ENCODE measurements at regions not wholly inside any gene's neighbourhood (a gene's known extent, or its start where the extent isn't known, plus 50 kb on each side); places are given as distances from the start of the nearest gene placed in this dataset.
"Not testable (repeated sequence)": the region's sequence is repeated elsewhere in the genome, so short reads cannot be mapped to it uniquely, and the experiment has no call there.

DNA sequence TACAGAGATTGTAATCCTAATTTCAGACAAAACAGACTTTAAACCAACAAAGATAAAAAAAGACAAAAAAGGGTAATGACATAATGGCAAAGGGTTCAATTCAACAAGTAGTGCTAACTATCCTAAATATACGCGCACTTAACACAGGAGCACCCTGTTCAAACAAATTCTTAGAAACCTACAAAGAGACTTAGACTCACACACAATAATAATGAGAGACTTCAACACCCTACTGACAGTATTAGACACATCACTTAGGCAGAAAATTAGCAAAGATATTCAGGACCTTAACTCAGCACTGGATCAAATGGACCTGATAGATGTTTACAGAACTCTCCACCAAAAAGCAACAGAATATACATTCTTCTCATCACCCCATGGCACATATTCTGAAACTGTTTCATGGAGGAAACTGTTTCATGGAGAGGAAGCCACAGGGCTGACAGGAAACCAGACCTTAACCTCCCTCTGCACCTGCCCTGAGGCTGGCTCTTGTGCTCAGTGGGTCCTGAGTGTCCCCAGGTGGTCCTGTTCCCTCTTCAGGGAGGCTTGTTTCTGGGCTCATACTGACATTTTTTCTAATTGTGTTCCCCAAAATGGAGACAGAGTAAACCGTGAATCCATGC lies 54.7 kb downstream of the OR4M2 start:
- not testable (repeated sequence) for DNase-seq

DNA sequence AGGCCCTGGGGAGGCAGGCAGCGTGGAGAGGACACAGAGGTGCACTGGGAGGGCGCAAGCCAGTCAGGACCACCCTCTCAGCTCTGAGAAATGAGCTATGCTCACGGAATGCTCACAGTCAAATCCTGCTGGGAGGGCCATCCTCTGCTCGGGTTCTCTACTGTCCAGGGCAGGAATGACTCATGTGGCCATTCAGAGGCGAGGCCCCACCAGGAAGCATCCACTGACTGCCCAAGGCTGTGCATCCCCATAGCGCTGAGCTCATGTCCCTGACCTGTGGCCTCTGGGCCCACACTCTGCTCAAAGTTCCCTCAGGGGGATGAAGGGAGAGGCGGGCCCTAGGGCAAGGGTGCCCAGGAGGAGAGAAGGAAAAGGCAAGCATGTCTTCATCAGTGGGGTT lies 57.2 kb downstream of the OR4M2 start:
- DNase-seq = not testable (repeated sequence)

DNA sequence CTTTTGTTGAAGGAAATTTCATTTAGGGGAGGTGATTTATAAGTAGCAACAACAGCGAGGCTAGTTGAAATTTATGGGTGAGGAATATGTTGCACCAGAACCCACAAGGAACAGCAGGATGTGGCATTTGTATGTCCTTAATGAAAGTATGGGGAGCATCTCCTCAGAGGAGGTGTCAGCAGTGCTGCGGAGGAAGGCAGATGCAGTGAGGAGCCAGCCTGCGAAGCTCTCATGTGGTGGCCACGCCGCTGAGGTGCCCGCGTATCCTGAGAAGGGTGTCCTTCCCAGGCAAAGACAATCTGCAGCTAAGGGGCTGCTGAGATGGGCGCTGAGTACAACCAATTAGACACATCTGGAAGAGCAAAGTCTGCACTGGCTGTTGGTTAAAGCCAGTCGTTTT lies 60.8 kb downstream of the OR4M2 start:
- DNase-seq = not testable (repeated sequence)

DNA sequence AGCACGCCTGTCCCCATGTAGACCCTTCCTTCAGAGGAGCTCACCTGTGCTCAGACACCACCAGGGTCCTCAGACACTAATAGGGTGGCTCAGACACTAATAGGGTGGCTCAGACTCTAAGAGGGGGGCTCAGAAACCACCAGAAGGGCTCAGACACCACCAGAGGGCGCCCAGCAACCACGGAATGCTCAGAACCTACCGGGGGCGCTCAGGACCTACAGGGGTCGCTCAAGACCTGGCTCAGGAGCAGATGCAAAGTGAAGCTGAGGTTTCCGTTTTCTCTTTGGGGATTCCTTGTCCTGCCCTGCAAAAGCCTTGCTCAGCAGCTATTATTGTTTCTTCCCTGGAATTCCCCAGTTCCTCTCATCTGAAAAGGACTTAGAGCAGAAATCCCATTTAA lies 67.8 kb downstream of the OR4M2 start:
- not testable (repeated sequence) for DNase-seq

DNA sequence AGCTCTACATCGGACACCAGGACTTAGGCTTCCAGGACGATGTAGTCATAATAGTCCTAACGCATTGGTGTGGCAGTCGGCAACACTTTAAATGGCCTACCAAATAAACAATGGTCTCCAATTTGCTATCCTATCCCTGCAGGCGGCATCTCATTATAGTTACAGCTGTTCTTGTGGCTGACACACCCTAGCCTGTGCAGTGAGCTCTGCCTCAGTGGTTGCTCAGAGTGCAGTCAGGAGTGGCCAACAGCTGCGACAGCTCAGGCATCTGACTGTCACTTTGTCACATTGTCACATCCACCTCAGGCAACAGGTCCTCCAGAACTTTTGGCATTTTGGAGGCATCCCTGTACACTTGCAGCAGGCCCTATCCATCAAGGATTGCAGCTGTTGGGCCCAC lies 77.9 kb downstream of the OR4M2 start:
- not testable (repeated sequence) for DNase-seq

DNA sequence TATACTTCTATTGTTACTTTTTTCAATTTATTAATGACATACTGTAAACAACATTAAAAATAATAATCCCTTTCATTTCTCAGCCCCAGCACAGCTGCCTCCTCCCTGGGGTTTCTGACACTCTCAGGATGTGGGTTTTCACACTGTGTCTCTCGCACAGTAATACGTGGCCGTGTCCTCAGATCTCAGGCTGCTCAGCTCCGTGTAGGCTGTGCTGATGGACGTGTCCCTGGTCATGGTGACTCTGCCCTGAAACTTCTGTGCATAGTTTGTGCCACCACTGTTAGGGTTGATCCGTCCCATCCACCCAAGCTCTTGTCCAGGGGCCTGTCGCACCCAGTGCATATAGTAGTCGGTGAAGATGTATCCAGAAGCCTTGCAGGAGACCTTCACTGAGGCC lies 80.0 kb downstream of the OR4M2 start:
- not testable (repeated sequence) for DNase-seq

DNA sequence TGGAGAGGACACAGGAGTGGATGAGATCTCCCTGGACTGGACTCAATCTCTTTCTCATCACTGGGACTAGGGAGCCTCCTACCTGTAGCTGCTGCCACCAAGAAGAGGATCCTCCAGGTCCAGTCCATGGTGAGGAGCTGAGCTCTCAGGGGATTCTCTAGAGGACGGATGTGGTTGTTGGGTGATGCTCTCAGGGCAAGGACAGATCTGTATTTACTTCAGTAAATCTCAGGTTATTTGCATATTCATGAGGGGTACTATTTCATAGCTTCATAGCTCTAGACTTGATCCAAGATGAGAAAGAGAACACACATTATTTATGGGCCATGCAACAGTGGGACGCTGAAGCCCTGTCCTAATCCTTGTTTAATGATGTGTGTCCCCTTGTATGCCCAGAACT lies 80.4 kb downstream of the OR4M2 start:
- not testable (repeated sequence) for DNase-seq

DNA sequence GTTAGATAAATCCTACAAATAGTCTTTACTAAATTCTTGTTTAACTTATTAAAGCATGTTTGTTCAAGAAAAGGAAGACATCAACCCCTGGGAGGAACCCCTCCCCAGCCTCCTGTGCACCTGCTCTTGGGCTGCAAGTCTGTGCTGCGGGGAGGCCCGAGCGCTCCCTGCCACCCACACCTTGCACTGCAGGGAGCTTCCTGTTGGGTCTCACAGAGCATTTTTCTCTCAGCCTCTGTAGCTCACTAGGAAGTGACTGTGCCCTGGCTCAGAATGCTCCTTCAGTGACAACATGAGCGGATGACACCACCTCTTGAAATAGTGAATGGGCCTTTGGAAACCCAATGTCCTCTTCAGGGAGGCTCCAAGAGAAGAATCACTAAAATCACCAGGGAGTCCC lies 81.1 kb downstream of the OR4M2 start:
- DNase-seq = not testable (repeated sequence)

DNA sequence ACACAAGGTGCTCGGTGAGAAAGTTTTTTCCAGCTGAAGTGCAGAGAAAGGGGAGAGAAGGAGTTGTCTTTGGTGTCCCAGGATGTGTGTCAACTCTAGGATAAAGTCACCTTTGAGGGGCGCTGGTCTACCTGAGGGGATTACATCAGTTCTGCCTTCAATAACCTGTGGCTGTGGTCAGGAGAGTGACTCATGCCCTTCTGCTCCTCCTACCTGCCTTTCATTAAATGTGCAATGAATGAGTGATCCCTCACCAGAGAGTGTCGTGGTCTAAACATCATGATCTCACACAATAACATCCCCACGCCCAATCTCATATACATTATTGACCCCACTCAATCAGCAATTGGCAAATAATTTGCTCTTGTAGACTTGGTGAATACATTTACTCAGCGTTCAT lies 83.4 kb downstream of the OR4M2 start:
- DNase-seq = not testable (repeated sequence)

DNA sequence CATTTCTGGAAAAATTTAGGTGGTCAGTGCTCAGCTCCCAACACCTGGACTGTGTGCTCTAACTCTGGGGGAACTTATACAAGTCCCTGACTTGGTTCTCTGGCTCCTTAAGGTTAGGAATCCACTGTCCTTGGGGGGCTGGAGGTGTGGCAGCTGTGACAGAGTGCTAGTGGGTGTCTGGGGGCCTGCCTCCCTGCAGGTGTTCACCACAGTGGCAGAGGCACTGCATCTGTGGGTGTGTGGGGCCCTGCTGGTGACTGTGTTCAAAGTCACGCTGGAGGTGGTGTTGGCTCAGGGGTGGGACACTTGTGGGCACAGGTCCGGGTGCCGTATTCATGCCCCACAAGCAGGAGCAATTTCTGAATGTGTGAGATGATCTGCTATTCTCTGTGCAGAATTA lies 87.2 kb downstream of the OR4M2 start:
- DNase-seq = not testable (repeated sequence)

DNA sequence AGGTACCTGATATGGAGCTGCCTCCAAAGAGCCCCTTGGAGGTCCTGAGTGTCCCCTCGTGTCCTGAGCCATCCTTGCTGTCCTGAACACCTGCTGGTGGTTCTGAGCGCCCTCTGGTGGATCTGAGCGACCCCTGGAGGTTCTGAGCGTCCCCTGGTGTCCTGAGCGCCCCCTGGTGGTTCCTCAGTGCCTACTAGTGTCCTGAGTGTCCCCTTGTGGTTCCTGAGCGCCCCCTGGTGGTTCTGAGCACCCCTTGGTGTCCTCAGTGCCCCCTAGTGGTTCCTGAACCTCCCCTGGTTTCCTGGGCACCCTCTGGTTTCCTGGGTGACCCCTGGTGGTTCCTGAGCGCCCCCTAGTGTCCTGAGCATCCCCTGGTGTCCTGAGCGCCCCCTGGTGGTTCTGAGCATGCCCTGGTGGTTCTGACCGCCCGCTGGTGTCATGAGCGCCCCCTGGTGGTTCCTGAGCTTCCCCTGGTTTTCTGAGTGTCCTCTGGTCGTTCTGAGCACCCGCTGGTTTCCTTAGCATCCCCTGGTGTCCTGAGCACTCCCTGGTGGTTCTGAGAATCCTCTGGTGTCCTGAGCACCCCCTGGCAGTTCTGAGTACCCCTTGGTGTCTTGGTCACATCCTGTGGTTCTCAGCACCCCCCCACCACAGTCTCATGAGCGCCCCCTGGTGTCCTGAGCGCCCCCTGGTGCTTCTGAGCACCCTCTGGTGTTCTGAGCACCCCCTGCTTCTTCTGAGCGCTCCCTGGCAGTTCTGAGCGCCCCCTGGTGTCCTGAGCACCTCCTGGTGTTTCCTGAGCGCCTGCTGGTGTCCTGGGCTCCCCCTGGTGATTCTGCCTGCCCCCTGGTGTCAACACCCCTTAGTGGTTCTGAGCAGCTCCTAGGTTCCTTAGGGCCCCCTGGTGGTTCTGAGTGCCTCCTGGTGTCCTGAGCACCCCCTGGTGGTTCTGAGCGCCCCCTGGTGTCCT lies 93.0 kb downstream of the OR4M2 start:
- DNase-seq = not testable (repeated sequence)

DNA sequence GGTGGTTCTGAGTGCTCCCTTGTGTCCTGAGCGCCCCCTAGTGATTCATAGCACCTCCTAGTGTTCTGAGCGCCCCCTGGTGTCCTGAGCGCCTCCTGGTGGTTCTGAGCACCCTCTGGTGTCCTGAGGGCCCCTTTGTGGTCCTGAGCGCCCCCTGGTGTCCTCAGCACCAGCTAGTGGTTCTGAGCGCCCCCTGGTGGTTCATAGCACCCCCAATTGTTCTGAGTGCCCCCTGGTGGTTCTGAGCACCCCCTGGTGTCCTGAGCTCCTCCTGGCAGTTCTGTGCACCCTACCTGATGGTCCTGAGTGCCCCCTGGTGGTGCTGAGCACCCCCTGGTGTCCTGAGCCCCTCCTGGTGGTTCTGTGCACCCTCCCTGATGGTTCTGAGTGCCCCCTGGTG lies 93.8 kb downstream of the OR4M2 start:
- not testable (repeated sequence) for DNase-seq

DNA sequence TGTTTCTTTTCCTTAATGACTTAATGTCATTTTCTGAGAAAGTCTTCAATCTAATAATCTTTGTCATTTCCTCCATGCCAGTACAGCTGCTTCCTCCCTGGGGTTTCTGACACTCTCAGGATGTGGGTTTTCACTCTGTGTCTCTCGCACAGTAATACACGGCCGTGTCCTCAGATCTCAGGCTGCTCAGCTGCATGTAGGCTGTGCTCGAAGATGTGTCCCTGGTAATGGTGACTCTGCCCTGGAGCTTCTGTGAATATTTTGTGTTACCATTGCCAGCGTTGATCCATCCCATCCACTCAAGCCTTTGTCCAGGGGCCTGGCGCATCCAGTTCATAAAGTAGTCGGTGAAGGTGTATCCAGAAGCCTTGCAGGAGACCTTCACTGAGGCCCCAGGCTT lies 97.6 kb downstream of the OR4M2 start:
- not testable (repeated sequence) for DNase-seq

DNA sequence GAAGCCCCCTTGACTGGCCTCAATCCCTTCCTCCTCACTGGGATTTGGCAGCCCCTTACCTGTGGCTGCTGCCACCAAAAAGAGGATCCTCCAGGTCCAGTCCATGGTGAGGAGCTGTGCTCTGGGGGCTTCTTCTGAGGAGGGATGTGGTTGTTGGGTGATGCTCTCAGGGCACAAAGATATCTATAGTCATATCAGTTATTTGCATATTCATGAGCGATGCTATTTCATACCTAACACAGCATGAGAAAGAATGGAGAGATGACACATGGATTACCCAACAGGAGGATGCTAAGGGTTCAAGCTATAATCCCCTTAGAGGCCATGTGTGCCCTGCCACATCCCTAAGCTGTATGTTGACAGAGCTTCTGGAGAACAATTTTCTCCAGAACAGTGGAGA lies 98.1 kb downstream of the OR4M2 start:
- not testable (repeated sequence) for DNase-seq

DNA sequence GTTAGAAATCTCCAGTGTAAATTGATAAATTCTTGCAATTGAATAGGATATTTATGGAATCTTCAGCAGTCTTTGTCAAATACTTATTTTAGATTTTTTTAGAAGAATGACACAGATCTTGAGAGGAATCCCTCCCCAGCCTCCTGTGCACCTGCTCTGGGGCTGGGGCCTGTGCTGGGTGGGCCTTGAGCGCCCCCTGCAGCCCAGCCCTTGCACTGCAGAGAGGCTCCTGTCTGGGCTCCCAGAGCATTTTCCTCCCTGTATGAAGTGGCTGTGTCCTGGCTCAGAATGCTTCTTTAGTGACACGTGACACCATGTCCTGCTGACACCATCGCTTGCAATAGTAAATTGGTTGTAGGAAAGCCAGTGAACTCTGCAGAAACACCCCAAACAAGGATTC lies 98.7 kb downstream of the OR4M2 start:
- not testable (repeated sequence) for DNase-seq

DNA sequence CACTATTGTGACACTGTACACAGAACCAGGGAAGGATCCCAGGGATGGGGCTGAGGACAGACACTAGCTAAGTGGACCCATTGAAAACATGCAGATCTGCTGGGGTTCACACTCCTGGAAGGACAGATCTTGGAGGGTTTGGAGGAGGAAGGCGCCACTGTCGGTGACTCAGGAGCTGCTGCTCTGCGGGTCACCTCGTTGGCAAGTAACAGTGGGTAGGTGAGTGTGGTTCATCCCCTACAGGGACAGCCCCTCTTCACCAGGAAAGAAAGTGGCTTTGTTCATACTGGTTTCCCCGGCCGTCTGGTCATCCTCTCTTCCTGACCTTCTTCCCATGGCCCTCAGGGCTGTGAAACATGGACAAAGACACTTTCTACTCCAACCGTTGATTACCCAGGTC lies 100.3 kb downstream of the OR4M2 start:
- not testable (repeated sequence) for DNase-seq

DNA sequence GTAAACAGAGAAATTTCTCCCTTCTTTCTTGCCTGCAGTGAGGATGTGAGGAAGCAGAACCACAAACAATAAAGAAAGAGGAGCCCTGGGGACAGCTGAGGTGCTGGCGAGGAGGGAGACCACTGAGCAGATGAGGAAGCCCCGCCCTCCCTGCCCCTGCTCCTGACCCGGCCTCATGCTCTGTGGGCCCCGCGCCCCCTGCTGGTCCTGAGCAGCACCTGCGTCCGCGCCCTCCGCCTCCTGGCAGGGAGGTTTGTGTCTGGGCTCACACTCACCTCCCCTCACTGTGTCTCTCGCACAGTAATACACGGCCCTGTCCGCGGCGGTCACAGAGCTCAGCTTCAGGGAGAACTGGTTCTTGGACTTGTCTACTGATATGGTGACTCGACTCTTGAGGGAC lies 104.4 kb downstream of the OR4M2 start:
- DNase-seq = not testable (repeated sequence)

DNA sequence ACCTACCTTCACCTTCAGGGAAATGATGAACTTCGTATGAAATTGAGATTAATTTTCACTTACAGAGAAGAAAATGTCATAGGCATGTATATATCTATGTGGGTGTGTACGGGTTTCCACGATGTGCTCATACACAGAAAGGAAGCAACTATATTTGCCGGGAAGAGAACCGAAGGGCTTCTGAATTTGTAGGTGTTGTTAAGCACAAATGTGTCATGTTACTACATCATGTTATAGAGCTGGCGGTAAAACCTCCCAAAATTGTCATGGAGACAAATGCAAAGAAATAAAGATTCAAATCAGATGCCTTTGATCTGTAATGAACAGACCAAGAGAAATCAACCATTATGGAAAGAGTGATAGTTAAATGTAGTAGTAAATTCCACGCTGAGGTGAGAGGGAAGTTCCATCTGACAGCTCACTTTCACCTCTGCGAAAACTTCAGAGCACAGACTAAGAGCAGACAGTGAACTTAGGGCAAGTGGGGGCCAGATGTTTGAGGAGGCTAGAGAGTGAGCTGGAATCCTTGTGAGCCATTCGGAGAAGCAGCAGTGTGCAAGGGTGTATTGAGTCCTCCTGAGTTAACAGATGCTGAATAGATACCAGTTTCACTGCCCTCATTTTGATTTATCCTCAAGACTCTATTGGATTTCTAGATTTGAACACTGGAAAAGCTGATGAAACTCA lies 106.7 kb downstream of the OR4M2 start:
- not testable (repeated sequence) for DNase-seq

DNA sequence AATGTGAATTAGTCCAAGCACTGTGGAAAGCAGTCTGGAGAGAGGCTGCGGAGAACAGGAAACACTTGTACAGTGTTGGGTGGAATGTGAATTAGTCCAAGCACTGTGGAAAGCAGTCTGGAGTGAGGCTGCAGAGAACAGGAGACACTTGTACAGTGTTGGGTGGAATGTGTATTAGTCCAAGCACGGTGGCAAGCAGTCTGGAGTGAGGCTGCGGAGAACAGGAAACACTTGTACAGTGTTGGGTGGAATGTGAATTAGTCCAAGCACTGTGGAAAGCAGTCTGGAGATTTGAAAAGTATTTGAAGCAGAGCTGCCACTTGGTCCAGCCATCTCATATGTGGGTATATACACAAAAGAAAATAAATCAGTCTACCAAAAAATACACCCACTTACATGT lies 111.5 kb downstream of the OR4M2 start:
- DNase-seq = not testable (repeated sequence)

DNA sequence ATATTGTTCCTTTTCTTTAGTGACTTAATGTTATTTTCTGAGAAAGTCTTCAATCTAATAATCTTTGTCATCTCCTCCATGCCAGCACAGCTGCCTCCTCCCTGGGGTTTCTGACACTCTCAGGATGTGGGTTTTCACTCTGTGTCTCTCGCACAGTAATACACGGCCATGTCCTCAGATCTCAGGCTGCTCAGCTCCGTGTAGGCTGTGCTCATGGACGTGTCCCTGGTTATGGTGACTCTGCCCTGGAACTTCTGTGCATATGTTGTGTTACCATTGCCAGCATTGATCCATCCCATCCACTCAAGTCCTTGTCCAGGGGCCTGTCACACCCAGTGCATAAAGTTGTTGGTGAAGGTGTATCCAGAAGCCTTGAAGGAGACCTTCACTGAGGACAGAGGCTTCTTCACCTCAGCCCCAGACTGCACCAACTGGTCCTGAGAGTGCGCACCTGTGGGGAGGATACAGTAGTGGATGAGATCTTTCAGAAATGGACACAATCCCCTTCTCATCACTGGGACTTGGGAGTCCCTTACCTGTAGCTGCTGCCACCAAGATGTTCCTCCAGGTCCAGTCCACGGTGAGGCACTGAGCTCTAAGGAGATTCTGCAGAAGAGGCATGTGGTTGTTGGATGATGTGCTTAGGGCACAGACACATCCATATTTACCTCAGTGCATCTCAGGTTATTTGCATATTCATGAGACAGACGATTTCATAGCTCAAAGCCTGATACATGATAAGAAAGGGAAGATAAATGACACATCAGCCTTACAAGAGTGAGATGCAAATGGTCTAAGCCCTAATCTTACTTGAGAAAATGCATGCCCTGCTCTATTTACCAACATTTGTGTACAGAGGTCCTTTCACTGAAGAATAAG lies 114.7 kb downstream of the OR4M2 start:
- DNase-seq = not testable (repeated sequence)

DNA sequence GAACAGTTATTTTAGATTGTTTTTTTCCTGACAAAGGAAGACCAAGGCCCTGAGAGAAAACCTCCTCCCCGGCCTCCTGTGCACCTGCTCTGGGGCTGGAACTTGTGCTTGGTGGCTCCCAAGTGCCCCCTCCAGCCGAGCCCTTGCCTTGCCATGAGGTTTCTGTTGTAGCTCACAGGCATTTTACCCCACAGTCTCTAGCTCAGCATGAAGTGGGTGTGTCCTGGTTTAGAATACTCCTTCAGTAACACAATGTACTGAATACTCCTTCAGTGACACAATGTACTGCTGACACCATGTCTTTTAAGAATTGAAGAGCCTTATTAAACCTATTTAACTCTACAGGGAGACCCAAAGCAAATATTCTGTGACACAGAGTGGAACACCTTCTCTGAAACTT lies 116.1 kb downstream of the OR4M2 start:
- DNase-seq = not testable (repeated sequence)

DNA sequence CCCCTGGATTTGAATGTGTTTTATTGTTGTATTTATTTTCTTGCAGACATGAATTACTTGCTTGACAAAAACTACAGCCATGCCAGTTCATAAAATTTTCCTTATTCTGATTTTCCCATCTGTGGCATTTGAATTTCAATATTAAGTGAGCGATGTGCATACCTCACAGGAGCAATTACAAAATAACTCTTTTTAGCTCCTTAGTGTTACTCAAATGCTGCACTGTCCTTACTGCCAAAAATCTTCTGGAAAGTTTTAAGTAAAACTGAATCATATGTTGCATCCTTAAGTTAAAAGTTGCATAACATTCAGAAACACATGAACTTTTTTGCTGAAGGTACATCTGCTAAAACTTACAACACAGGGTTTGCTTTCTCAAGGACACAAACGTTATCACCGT lies 120.1 kb downstream of the OR4M2 start:
- not testable (repeated sequence) for DNase-seq
